Transverse colon (tissue), 4 donors: ENCODE measurements at regions not wholly inside any gene's neighbourhood (a gene's known extent, or its start where the extent isn't known, plus 50 kb on each side); places are given as distances from the start of the nearest gene placed in this dataset.

Source experiments
- CTCF ChIP-seq, 5 experiments: fragments of 200-600 bp in 3 of 5; fragments of 450-650 bp in 2 of 5; sonication (generic) in 3 of 5; IDR thresholded peaks; 1 replicate in 2 of 5; 2 replicates in 3 of 5; pipeline ENCODE4 v1.5.1; 2016 to 2017; ENCODE audit warnings: antibody characterized with exemption in 5 of 5, inconsistent platforms in 3 of 5, mild to moderate bottlenecking in 2 of 5, moderate library complexity in 1 of 5
- EP300 ChIP-seq: sonication (generic); formaldehyde crosslinking; IDR thresholded peaks from one replicate; pipeline ENCODE4 v1.6.1; 2017; ENCODE audit warnings: antibody characterized with exemption, low read depth
- POLR2A ChIP-seq: fragments of 450-650 bp; IDR thresholded peaks from one replicate; pipeline ENCODE4 v1.6.1; 2016; ENCODE audit warnings: antibody characterized with exemption, mild to moderate bottlenecking, moderate library complexity
- POLR2AphosphoS5 ChIP-seq, 3 donors: sonication (generic); formaldehyde crosslinking; IDR thresholded peaks; one replicate each; pipeline ENCODE4 v1.6.1; 2016; ENCODE audit warnings: antibody characterized with exemption in 3 of 3

- no peak for TF ChIP-seq POLR2A
- no peak for TF ChIP-seq CTCF (IDR thresholded peaks at IDR 0.05)
- TF ChIP-seq POLR2AphosphoS5 (IDR thresholded peaks at IDR 0.05): no peak
- no peak for TF ChIP-seq EP300
These were observed 826.5 kb downstream of the TNS3 start for GRCh38 chr7:46755120-46756034.
